ENCODE measurements at regions not wholly inside any gene's neighbourhood (a gene's known extent, or its start where the extent isn't known, plus 50 kb on each side); places are given as distances from the start of the nearest gene placed in this dataset.

- Histone ChIP-seq H3K9me3 (no peaks in the 10 kb centered on the region), H3K27ac (no peak overlapping the region), H3K36me3 (no peaks in the 10 kb centered on the region), H3K27me3 (no peaks in the 10 kb centered on the region), H3K4me3 (no peak overlapping the region), H3K4me1 (no peaks in the 10 kb centered on the region)
- no peak for DNase-seq (ENCODE audit: extremely low spot score in 2 of 2)
- intact Hi-C loops (cut with DNase I), result no loop called here
- no peak for TF ChIP-seq CTCF (IDR thresholded peaks at IDR 0.05)
- no peak for TF ChIP-seq POLR2AphosphoS5 (IDR thresholded peaks at IDR 0.05; ENCODE audit: insufficient read depth in 1 of 2, low read depth in 1 of 2)
- no peak for TF ChIP-seq POLR2A (IDR thresholded peaks at IDR 0.05)
Measured at GRCh38 chr10:90652519-90652918, 205.3 kb downstream of the HTR7 start.

- H3K27ac ChIP-seq, result no peak overlapping the region
- intact Hi-C loops (cut with DNase I), result no loop called here
- no peaks in the 10 kb centered on the region for H3K4me1 ChIP-seq
- no peaks in the 10 kb centered on the region for H3K27me3 ChIP-seq
- no peaks in the 10 kb centered on the region for H3K36me3 ChIP-seq
- H3K9me3 ChIP-seq, result no peaks in the 10 kb centered on the region
- H3K4me3 ChIP-seq, result no peak overlapping the region
- TF ChIP-seq CTCF (IDR thresholded peaks at IDR 0.05), result no peak
- no peak for TF ChIP-seq POLR2AphosphoS5 (IDR thresholded peaks at IDR 0.05; ENCODE audit: insufficient read depth in 1 of 2, low read depth in 1 of 2)
- no peak for TF ChIP-seq POLR2A (IDR thresholded peaks at IDR 0.05)
- DNase-seq (ENCODE audit: extremely low spot score in 2 of 2), result no peak
Measured at GRCh38 chr10:90658791-90659190, 199.0 kb downstream of the HTR7 start.

- no peak overlapping the region for H3K4me3 ChIP-seq
- no peaks in the 10 kb centered on the region for H3K9me3 ChIP-seq
- intact Hi-C loops (cut with DNase I), result no loop called here
- no peak overlapping the region for H3K27ac ChIP-seq
- no peaks in the 10 kb centered on the region for H3K36me3 ChIP-seq
- no peaks in the 10 kb centered on the region for H3K27me3 ChIP-seq
- no peak for TF ChIP-seq CTCF (IDR thresholded peaks at IDR 0.05)
- no peak for TF ChIP-seq POLR2A (IDR thresholded peaks at IDR 0.05)
- TF ChIP-seq POLR2AphosphoS5 (IDR thresholded peaks at IDR 0.05; ENCODE audit: insufficient read depth in 1 of 2, low read depth in 1 of 2), result no peak
- no peak for DNase-seq (ENCODE audit: extremely low spot score in 2 of 2)
- no peaks in the 10 kb centered on the region for H3K4me1 ChIP-seq
Measured at GRCh38 chr10:90665905-90666662, 191.8 kb downstream of the HTR7 start.

DNA sequence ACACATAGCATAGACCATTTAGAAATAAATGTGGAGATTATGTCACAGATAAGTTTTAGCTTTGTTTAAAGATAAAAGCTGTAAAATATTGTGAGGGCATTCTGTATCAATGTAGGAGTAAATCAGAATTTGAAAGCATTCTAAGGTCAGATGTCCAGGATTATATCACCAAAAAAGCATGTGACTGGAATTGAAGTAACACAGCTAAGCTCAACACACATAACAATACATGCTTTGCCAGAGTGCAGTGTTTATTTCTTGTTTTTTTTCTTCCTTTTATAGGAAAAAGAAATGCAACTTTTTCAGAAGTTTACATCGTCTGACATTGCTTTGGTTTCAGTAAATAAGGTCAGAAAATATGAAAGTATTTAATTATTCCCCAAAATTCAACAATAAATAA is 183.4 kb downstream of the HTR7 start:
- intact Hi-C loops (cut with DNase I), result no loop called here
- no peak for DNase-seq (ENCODE audit: extremely low spot score in 2 of 2)

More for the DNA sequence above, 183.4 kb downstream of the HTR7 start:
- Histone ChIP-seq H3K36me3 (no peaks in the 10 kb centered on the region), H3K27me3 (no peaks in the 10 kb centered on the region), H3K4me3 (no peak overlapping the region), H3K4me1 (peaks cover 4% of the 10 kb centered on the region), H3K27ac (no peak overlapping the region), H3K9me3 (no peaks in the 10 kb centered on the region)
- TF ChIP-seq POLR2A (IDR thresholded peaks at IDR 0.05), result no peak
- no peak for TF ChIP-seq CTCF (IDR thresholded peaks at IDR 0.05)
- no peak for TF ChIP-seq POLR2AphosphoS5 (IDR thresholded peaks at IDR 0.05; ENCODE audit: insufficient read depth in 1 of 2, low read depth in 1 of 2)

Data from vagina (tissue), 2 donors.